ENCODE measurements at regions not wholly inside any gene's neighbourhood (a gene's known extent, or its start where the extent isn't known, plus 50 kb on each side); places are given as distances from the start of the nearest gene placed in this dataset.

DNA sequence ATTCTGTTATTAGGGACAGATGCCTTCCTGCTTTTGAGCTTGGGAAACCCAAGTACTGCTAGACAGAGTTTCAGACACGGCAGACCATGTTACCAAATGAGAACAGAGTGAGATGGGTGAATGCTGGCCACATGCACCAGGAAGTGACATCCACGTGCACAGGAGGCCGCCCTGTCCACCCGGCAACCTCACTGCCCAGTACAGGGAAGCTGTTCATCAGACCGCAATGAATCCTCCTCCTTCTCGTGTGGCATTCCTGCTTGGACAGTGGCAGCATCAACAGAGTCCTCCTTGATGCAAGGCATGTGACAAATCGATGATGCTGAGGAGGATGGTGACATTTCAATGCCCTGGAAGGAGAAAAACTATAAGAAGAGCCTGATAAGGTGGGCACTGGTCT, 191.0 kb upstream of the SOX1 start:
- TF ChIP-seq, protein P1, sequence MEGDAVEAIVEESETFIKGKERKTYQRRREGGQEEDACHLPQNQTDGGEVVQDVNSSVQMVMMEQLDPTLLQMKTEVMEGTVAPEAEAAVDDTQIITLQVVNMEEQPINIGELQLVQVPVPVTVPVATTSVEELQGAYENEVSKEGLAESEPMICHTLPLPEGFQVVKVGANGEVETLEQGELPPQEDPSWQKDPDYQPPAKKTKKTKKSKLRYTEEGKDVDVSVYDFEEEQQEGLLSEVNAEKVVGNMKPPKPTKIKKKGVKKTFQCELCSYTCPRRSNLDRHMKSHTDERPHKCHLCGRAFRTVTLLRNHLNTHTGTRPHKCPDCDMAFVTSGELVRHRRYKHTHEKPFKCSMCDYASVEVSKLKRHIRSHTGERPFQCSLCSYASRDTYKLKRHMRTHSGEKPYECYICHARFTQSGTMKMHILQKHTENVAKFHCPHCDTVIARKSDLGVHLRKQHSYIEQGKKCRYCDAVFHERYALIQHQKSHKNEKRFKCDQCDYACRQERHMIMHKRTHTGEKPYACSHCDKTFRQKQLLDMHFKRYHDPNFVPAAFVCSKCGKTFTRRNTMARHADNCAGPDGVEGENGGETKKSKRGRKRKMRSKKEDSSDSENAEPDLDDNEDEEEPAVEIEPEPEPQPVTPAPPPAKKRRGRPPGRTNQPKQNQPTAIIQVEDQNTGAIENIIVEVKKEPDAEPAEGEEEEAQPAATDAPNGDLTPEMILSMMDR (IDR thresholded peaks at IDR 0.05; ENCODE audit: low read depth, low read length, missing control alignments), result no peak
- in situ Hi-C loops (cut with HindIII; ENCODE audit: low sequenced_read_pairs), result no loop called here
- no peak for DNase-seq (ENCODE audit: low read depth)
- H3K4me3 ChIP-seq (ENCODE audit: low read depth, low read length), result no peak overlapping the region

DNA sequence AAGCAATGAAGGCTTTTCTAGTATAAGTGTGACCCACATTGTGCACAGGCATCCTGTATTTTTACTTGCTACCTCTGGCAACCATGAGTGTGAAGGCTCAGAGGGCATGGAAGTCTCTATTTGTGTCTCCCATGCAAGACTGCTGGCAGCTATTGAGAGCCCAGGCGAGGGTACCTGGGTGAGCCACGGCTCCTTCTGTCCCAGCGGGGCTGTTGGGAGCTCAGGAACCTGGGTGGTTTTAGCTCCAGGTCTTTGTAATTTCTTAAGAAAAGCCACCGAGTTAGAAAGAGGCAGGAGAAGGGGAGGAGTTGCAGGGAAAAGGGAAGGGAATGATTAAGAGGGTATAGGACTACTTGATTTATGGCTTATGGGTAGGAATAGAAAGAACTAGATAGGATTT, 190.4 kb upstream of the SOX1 start:
- no peak overlapping the region for H3K4me3 ChIP-seq (ENCODE audit: low read depth, low read length)
- in situ Hi-C loops (cut with HindIII; ENCODE audit: low sequenced_read_pairs), result no loop called here

DNA sequence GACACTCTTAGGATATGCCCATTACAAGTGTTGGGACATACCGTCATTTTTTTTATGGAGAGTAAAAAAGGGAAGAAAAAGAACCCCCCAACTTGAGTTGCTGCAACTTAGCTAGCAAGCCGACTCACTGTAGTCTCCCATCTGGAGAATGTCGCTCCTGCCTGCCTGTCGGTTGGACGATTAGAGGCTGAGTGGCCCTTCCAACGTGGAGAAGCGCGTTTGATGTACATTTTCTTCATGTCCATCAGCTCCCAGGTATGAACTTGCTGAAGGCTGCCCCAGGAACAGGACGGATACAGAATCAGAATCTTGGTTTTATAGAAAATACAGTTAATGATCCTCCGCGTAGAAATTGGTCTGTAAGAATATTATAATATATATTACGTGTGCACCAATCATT, 189.0 kb upstream of the SOX1 start:
- in situ Hi-C loops (cut with HindIII; ENCODE audit: low sequenced_read_pairs), result no loop called here
- TF ChIP-seq, protein P1 (IDR thresholded peaks at IDR 0.05; ENCODE audit: low read depth, low read length, missing control alignments), result no peak
- DNase-seq (ENCODE audit: low read depth), result no peak
- no peak overlapping the region for H3K4me3 ChIP-seq (ENCODE audit: low read depth, low read length)

More for the DNA sequence above, 190.4 kb upstream of the SOX1 start:
- DNase-seq (ENCODE audit: low read depth), result no peak
- TF ChIP-seq, protein P1 (IDR thresholded peaks at IDR 0.05; ENCODE audit: low read depth, low read length, missing control alignments), result no peak

DNA sequence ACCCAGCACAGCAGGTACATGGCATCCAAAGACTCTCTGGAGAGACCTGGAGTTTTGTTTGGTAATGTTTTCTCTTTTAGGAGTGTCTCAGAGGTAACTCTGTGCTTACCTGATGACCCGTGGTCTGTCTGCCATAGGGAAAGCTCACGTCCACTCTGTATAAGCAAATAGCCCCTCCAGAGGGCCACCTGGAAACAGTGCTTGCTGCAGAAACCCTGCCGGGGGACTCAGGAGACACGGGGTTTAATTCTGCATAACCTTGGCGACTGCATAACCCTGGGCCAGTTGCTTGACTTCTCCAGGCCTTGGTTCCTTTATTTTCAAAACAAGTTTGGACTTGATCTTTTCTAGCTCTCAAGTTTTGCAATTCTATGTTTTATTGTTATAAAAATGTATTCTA, 187.2 kb upstream of the SOX1 start:
- TF ChIP-seq, protein P1 (IDR thresholded peaks at IDR 0.05; ENCODE audit: low read depth, low read length, missing control alignments), result no peak

DNA sequence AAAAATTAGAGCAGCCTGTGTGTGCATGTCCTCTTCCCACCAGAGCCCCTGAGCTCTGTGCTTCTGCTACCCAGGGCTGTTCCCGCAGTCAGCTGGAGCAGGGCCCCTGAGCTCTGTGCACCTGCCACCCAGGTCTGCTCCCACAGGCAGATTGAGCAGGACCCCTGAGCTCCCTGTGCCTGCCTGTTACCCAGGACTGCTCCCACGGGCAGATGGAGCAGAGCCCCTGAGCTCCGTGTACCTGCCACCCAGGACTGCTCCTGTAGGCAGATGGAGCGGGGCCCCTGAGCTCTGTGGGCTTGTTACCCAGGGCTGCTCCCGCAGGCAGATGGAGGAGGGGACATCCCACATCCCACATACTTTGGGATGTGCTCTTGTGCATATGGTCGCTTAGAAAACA, 186.8 kb upstream of the SOX1 start:
- in situ Hi-C loops (cut with HindIII; ENCODE audit: low sequenced_read_pairs), result no loop called here

More for the DNA sequence above, 187.2 kb upstream of the SOX1 start:
- no peak overlapping the region for H3K4me3 ChIP-seq (ENCODE audit: low read depth, low read length)
- in situ Hi-C loops (cut with HindIII; ENCODE audit: low sequenced_read_pairs), result no loop called here
- DNase-seq (ENCODE audit: low read depth), result no peak

DNA sequence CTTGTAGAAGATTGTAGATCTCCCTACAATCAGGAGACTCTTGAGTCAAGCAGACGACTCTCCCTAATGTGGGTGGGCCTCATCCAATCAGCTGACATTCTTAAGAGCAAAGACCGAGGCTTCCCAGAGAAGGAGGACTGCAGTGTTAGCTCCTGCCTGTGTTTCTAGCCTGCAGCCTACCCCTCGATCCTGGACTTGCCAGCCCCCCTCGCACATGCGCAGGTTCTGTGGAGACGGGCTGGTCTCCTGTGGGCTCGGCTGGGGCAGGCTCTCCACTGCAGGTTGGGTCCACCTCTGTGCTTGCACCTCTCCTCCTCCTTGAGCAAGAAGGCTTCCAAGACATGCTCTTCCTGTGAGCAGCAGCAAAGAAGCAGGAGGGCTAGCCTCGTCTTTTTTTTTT, 185.2 kb upstream of the SOX1 start:
- no peak overlapping the region for H3K4me3 ChIP-seq (ENCODE audit: low read depth, low read length)
- in situ Hi-C loops (cut with HindIII; ENCODE audit: low sequenced_read_pairs), result no loop called here
- TF ChIP-seq, protein P1 (IDR thresholded peaks at IDR 0.05; ENCODE audit: low read depth, low read length, missing control alignments), result no peak
- DNase-seq (ENCODE audit: low read depth), result no peak

More for the DNA sequence above, 186.8 kb upstream of the SOX1 start:
- DNase-seq (ENCODE audit: low read depth), result no peak
- H3K4me3 ChIP-seq (ENCODE audit: low read depth, low read length), result no peak overlapping the region
- TF ChIP-seq, protein P1 (IDR thresholded peaks at IDR 0.05; ENCODE audit: low read depth, low read length, missing control alignments), result no peak

DNA sequence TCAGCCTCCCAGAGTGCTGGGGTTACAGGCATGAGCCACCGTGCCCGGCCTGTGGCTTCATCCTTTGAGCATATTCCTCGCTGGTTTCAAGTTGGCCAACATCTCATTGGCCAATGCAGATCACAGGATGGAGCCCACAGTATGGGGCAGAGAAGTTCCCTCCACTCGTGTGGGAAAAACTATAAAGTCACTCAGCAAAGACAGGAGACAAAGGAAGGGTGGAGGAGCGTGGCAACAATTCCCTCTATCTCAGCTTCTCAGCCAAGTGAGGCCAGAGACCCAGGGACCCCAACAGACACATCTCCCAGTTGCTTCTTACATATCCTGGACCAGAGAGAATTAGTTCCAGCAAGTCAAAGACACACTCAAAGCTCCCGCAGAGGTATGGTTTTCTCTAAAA, 184.6 kb upstream of the SOX1 start:
- DNase-seq (ENCODE audit: low read depth), result no peak
- no peak overlapping the region for H3K4me3 ChIP-seq (ENCODE audit: low read depth, low read length)
- TF ChIP-seq, protein P1 (IDR thresholded peaks at IDR 0.05; ENCODE audit: low read depth, low read length, missing control alignments), result no peak
- in situ Hi-C loops (cut with HindIII; ENCODE audit: low sequenced_read_pairs), result no loop called here

All from astrocyte of the cerebellum (primary cell).